ENCODE measurements at regions not wholly inside any gene's neighbourhood (a gene's known extent, or its start where the extent isn't known, plus 50 kb on each side); places are given as distances from the start of the nearest gene placed in this dataset.

GRCh38 chr5:19064094-19064493 is 923.9 kb downstream of the CDH18 start:
- no peak for TF ChIP-seq ZNF274 (IDR thresholded peaks at IDR 0.05; ENCODE audit: low read depth, low read length)
- TF ChIP-seq SUZ12 (IDR thresholded peaks at IDR 0.05; ENCODE audit: extremely low read depth, insufficient read depth, insufficient read length) = no peak
- no peak for TF ChIP-seq YY1 (IDR thresholded peaks at IDR 0.05; ENCODE audit: insufficient read depth, insufficient read length)

Data from NT2/D1 (cell line).